Naive thymus-derived CD4-positive, alpha-beta T cell (primary cell): ENCODE measurements at regions not wholly inside any gene's neighbourhood (a gene's known extent, or its start where the extent isn't known, plus 50 kb on each side); places are given as distances from the start of the nearest gene placed in this dataset.
A peak's percentile ranks its signal among the peaks of the same experiment; 100 is the strongest.

Experiments
- ATAC-seq: fragments of 150-1000 bp; cut with Tn5 transposase; 2 replicates; pipeline ENCODE4 v1.10.0; 2021; ENCODE audit warnings: mild to moderate bottlenecking, moderate library complexity
- CTCF ChIA-PET: fragments of 350-600 bp; sonication (Branson Sonifier 250); formaldehyde crosslinking; loops from one replicate; lab custom pipeline; 2021; ENCODE audit warnings: antibody characterized with exemption; lab: Charles Lee
- POLR2A ChIA-PET: fragments of 350-600 bp; sonication (Branson Sonifier 250); formaldehyde crosslinking; loops from one replicate; lab custom pipeline; 2021; ENCODE audit warnings: antibody characterized with exemption, inconsistent platforms; lab: Charles Lee
- DNase-seq, 9 donors: peaks; one replicate each; pipeline versions ENCODE4 v3.0.0 to v3.0.0-alpha.2; 2020 to 2022; ENCODE audit warnings: mixed read lengths in 1 of 9
- H3K27ac ChIP-seq: one replicate; pipeline ENCODE4 v1.7.0; 2013; ENCODE audit warnings: mild to moderate bottlenecking, low read depth, low read length, moderate library complexity
- H3K27me3 ChIP-seq, 2 donors: one replicate each; pipeline ENCODE4 v1.7.0; 2013; ENCODE audit warnings: low read length in 2 of 2, mild to moderate bottlenecking in 2 of 2, moderate library complexity in 2 of 2; ENCODE audit not compliant: control insufficient read depth in 2 of 2, insufficient read depth in 2 of 2
- H3K36me3 ChIP-seq, 3 experiments: 1 replicate in 2 of 3; 2 replicates in 1 of 3; pipeline ENCODE4 v1.7.0; 2013; ENCODE audit warnings: low read length in 3 of 3, mild to moderate bottlenecking in 3 of 3, moderate library complexity in 1 of 3; ENCODE audit not compliant: insufficient read depth in 3 of 3, control insufficient read depth in 2 of 3
- H3K4me1 ChIP-seq, 2 donors: one replicate each; pipeline ENCODE4 v1.7.0; 2013; ENCODE audit warnings: low read length in 2 of 2, mild to moderate bottlenecking in 2 of 2, moderate library complexity in 1 of 2; ENCODE audit not compliant: control insufficient read depth in 2 of 2, insufficient read depth in 2 of 2
- H3K4me3 ChIP-seq: 2 replicates; pipeline ENCODE4 v1.7.0; 2013; ENCODE audit warnings: mild to moderate bottlenecking, low read length
- H3K9me3 ChIP-seq, 3 experiments: 1 replicate in 2 of 3; 2 replicates in 1 of 3; pipeline ENCODE4 v1.7.0; 2013; ENCODE audit warnings: low read length in 3 of 3; ENCODE audit not compliant: control insufficient read depth in 2 of 3
- H3K27ac Mint-ChIP-seq, 9 donors: one replicate each; pipeline ENCODE4 v1.8.0; 2020 to 2022; ENCODE audit warnings: mixed read lengths in 9 of 9, mild to moderate bottlenecking in 8 of 9, moderate library complexity in 5 of 9, inconsistent platforms in 2 of 9
- H3K27me3 Mint-ChIP-seq, 5 donors: one replicate each; pipeline ENCODE4 v1.8.0; 2021 to 2022; ENCODE audit warnings: mixed read lengths in 5 of 5, mild to moderate bottlenecking in 1 of 5
- H3K36me3 Mint-ChIP-seq, 5 donors: one replicate each; pipeline ENCODE4 v1.8.0; 2020 to 2022; ENCODE audit warnings: mixed read lengths in 5 of 5, mild to moderate bottlenecking in 3 of 5, inconsistent platforms in 1 of 5
- H3K4me1 Mint-ChIP-seq, 7 donors: one replicate each; pipeline ENCODE4 v1.8.0; 2020 to 2022; ENCODE audit warnings: mixed read lengths in 7 of 7, mild to moderate bottlenecking in 3 of 7, inconsistent platforms in 1 of 7
- H3K4me3 Mint-ChIP-seq, 10 donors: one replicate each; pipeline ENCODE4 v1.8.0; 2020 to 2022; ENCODE audit warnings: mild to moderate bottlenecking in 10 of 10, mixed read lengths in 10 of 10, moderate library complexity in 6 of 10, inconsistent platforms in 2 of 10
- H3K9me3 Mint-ChIP-seq, 11 donors: one replicate each; pipeline ENCODE4 v1.8.0; 2020 to 2022; ENCODE audit warnings: mixed read lengths in 11 of 11, mild to moderate bottlenecking in 4 of 11, inconsistent platforms in 1 of 11, moderate library complexity in 1 of 11
- intact Hi-C, 2 donors: fragments of 100-400 bp; cut with micrococcal nuclease; formaldehyde crosslinking; loops; one replicate each; pipeline ENCODE4 v1.15.1; 2023

- POLR2A ChIA-PET, result no interaction called here
- intact Hi-C loops, result no loop called here
- no peak overlapping the region for H3K4me3 Mint-ChIP-seq
Measured at GRCh38 chrX:4043951-4044350, 330.5 kb upstream of the PRKX start.

GRCh38 chrX:4035874-4036273, 322.4 kb upstream of the PRKX start:
- Mint-ChIP-seq H3K27ac (no peak overlapping the region), H3K4me1 (no peaks in the 10 kb centered on the region), H3K9me3 (peaks cover 0 to 20% (median 2%) of the 10 kb centered on the region in 11 donors), H3K4me3 (no peak overlapping the region), H3K36me3 (no peaks in the 10 kb centered on the region), H3K27me3 (peaks cover 0 to 4% (median 0%) of the 10 kb centered on the region in 5 donors)
- Histone ChIP-seq H3K4me1 (no peaks in the 10 kb centered on the region), H3K9me3 (no peaks in the 10 kb centered on the region), H3K4me3 (no peak overlapping the region), H3K27me3 (no peaks in the 10 kb centered on the region), H3K27ac (no peak overlapping the region), H3K36me3 (no peaks in the 10 kb centered on the region)
- ChIA-PET POLR2A (no interaction called here), CTCF (no interaction called here)
- intact Hi-C loops, result no loop called here
- ATAC-seq (no peak), DNase-seq (no peak)

More at GRCh38 chrX:4043951-4044350, 330.5 kb upstream of the PRKX start:
- Histone ChIP-seq H3K36me3 (no peaks in the 10 kb centered on the region), H3K9me3 (no peaks in the 10 kb centered on the region), H3K27ac (no peak overlapping the region), H3K4me3 (no peak overlapping the region), H3K4me1 (no peaks in the 10 kb centered on the region), H3K27me3 (no peaks in the 10 kb centered on the region)
- Mint-ChIP-seq H3K36me3 (no peaks in the 10 kb centered on the region), H3K27ac (no peak overlapping the region), H3K27me3 (no peaks in the 10 kb centered on the region), H3K4me1 (no peaks in the 10 kb centered on the region), H3K9me3 (peaks cover 0 to 17% (median under 1%) of the 10 kb centered on the region in 11 donors)
- ATAC-seq (no peak), DNase-seq (no peak)
- CTCF ChIA-PET, result no interaction called here

- DNase-seq (no peak), ATAC-seq (no peak)
- H3K4me1 Mint-ChIP-seq, result no peaks in the 10 kb centered on the region
- H3K36me3 Mint-ChIP-seq, result no peaks in the 10 kb centered on the region
- Histone ChIP-seq H3K4me1 (no peaks in the 10 kb centered on the region), H3K9me3 (no peaks in the 10 kb centered on the region), H3K4me3 (no peak overlapping the region), H3K36me3 (no peaks in the 10 kb centered on the region), H3K27ac (no peak overlapping the region), H3K27me3 (no peaks in the 10 kb centered on the region)
- H3K4me3 Mint-ChIP-seq, result no peak overlapping the region
- H3K27me3 Mint-ChIP-seq, result peaks cover 0 to 5% (median 0%) of the 10 kb centered on the region in 5 donors
- ChIA-PET CTCF (no interaction called here), POLR2A (no interaction called here)
- H3K27ac Mint-ChIP-seq, result no peak overlapping the region
- intact Hi-C loops, result no loop called here
- H3K9me3 Mint-ChIP-seq, result peaks cover 0 to 3% (median 0%) of the 10 kb centered on the region in 11 donors
Measured at GRCh38 chrX:4028151-4028550, 314.7 kb upstream of the PRKX start.

GRCh38 chrX:4005281-4005680, 291.8 kb upstream of the PRKX start:
- Mint-ChIP-seq H3K9me3 (no peaks in the 10 kb centered on the region), H3K4me1 (no peaks in the 10 kb centered on the region), H3K4me3 (no peak overlapping the region), H3K27ac (no peak overlapping the region), H3K36me3 (no peaks in the 10 kb centered on the region), H3K27me3 (no peaks in the 10 kb centered on the region)
- no peaks in the 10 kb centered on the region for H3K4me1 ChIP-seq
- DNase-seq (no peak), ATAC-seq (no peak)
- H3K36me3 ChIP-seq, result no peaks in the 10 kb centered on the region
- ChIA-PET POLR2A (no interaction called here), CTCF (no interaction called here)
- H3K9me3 ChIP-seq, result no peaks in the 10 kb centered on the region
- no peaks in the 10 kb centered on the region for H3K27me3 ChIP-seq
- intact Hi-C loops, result no loop called here
- no peak overlapping the region for H3K27ac ChIP-seq
- H3K4me3 ChIP-seq, result no peak overlapping the region

GRCh38 chrX:4004822-4005221, 291.4 kb upstream of the PRKX start:
- no peak overlapping the region for H3K27ac Mint-ChIP-seq
- H3K9me3 Mint-ChIP-seq, result no peaks in the 10 kb centered on the region
- Histone ChIP-seq H3K27ac (no peak overlapping the region), H3K36me3 (no peaks in the 10 kb centered on the region), H3K4me3 (no peak overlapping the region), H3K4me1 (no peaks in the 10 kb centered on the region), H3K9me3 (no peaks in the 10 kb centered on the region), H3K27me3 (no peaks in the 10 kb centered on the region)
- H3K4me1 Mint-ChIP-seq, result no peaks in the 10 kb centered on the region
- DNase-seq (no peak), ATAC-seq (no peak)
- ChIA-PET POLR2A (no interaction called here), CTCF (no interaction called here)
- H3K36me3 Mint-ChIP-seq, result no peaks in the 10 kb centered on the region
- H3K4me3 Mint-ChIP-seq, result no peak overlapping the region
- intact Hi-C loops, result no loop called here
- no peaks in the 10 kb centered on the region for H3K27me3 Mint-ChIP-seq

GRCh38 chrX:3994315-3994714, 280.9 kb upstream of the PRKX start:
- Mint-ChIP-seq H3K27ac (no peak overlapping the region), H3K36me3 (no peaks in the 10 kb centered on the region), H3K9me3 (peaks cover 0 to 12% (median 0%) of the 10 kb centered on the region in 11 donors), H3K4me3 (no peak overlapping the region), H3K4me1 (no peaks in the 10 kb centered on the region), H3K27me3 (no peaks in the 10 kb centered on the region)
- no peaks in the 10 kb centered on the region for H3K36me3 ChIP-seq
- CTCF ChIA-PET, result no interaction called here
- POLR2A ChIA-PET, result no interaction called here
- H3K9me3 ChIP-seq, result no peaks in the 10 kb centered on the region
- H3K4me3 ChIP-seq, result no peak overlapping the region
- H3K4me1 ChIP-seq, result no peaks in the 10 kb centered on the region
- no peaks in the 10 kb centered on the region for H3K27me3 ChIP-seq
- no peak overlapping the region for H3K27ac ChIP-seq
- DNase-seq (peak in 1 of 9 donors; percentile 5), ATAC-seq (no peak)
- intact Hi-C loops, result no loop called here

- no peaks in the 10 kb centered on the region for H3K27me3 ChIP-seq
Measured at GRCh38 chrX:3990569-3990968, 277.1 kb upstream of the PRKX start.

More at GRCh38 chrX:3990569-3990968, 277.1 kb upstream of the PRKX start:
- H3K36me3 ChIP-seq, result no peaks in the 10 kb centered on the region
- DNase-seq (no peak), ATAC-seq (no peak)
- ChIA-PET CTCF (no interaction called here), POLR2A (no interaction called here)
- H3K4me3 ChIP-seq, result no peak overlapping the region
- intact Hi-C loops, result no loop called here
- Mint-ChIP-seq H3K9me3 (peaks cover 0 to 12% (median 0%) of the 10 kb centered on the region in 11 donors), H3K4me1 (no peaks in the 10 kb centered on the region), H3K4me3 (no peak overlapping the region), H3K27me3 (no peaks in the 10 kb centered on the region), H3K27ac (no peak overlapping the region), H3K36me3 (no peaks in the 10 kb centered on the region)
- H3K4me1 ChIP-seq, result no peaks in the 10 kb centered on the region
- H3K9me3 ChIP-seq, result no peaks in the 10 kb centered on the region
- no peak overlapping the region for H3K27ac ChIP-seq
